Trophoblast cell (in vitro differentiated cells and primary cell): ENCODE measurements at regions not wholly inside any gene's neighbourhood (a gene's known extent, or its start where the extent isn't known, plus 50 kb on each side); places are given as distances from the start of the nearest gene placed in this dataset.

Experiments
- DNase-seq, 2 donors: peaks; one replicate each; pipeline ENCODE4 v3.0.0-alpha.2; 2016
- H2AFZ ChIP-seq: 2 replicates; pipeline ENCODE4 v1.6.1; 2013; ENCODE audit warnings: low read length, moderate library complexity, mild to moderate bottlenecking; ENCODE audit not compliant: insufficient read depth, poor library complexity
- H2AK5ac ChIP-seq: 2 replicates; pipeline ENCODE4 v1.6.1; 2013; ENCODE audit warnings: mild to moderate bottlenecking, low read length
- H2BK120ac ChIP-seq: 2 replicates; pipeline ENCODE4 v1.6.1; 2013; ENCODE audit warnings: low read length, mild to moderate bottlenecking, moderate library complexity; ENCODE audit not compliant: insufficient read depth, poor library complexity
- H2BK12ac ChIP-seq: 2 replicates; pipeline ENCODE4 v1.6.1; 2013; ENCODE audit warnings: mild to moderate bottlenecking, low read length, moderate library complexity
- H2BK5ac ChIP-seq: 2 replicates; pipeline ENCODE4 v1.6.1; 2013; ENCODE audit warnings: low read length, low read depth, moderate library complexity, mild to moderate bottlenecking; ENCODE audit not compliant: poor library complexity
- H3K14ac ChIP-seq: 2 replicates; pipeline ENCODE4 v1.6.1; 2013; ENCODE audit warnings: mild to moderate bottlenecking, low read length
- H3K18ac ChIP-seq: 2 replicates; pipeline ENCODE4 v1.6.1; 2013; ENCODE audit warnings: mild to moderate bottlenecking, low read length
- H3K23ac ChIP-seq: 2 replicates; pipeline ENCODE4 v1.6.1; 2013; ENCODE audit warnings: low read length
- H3K27ac ChIP-seq: 2 replicates; pipeline ENCODE4 v1.5.1; 2013; ENCODE audit warnings: low read depth, mild to moderate bottlenecking, inconsistent platforms, low read length, moderate library complexity
- H3K27me3 ChIP-seq: 2 replicates; pipeline ENCODE4 v1.6.1; 2013; ENCODE audit warnings: inconsistent platforms, mild to moderate bottlenecking, low read length, moderate library complexity; ENCODE audit not compliant: insufficient read depth
- H3K36me3 ChIP-seq, 2 experiments: 1 replicate in 1 of 2; 2 replicates in 1 of 2; pipeline ENCODE4 v1.6.1; 2013; ENCODE audit warnings: low read length in 2 of 2, mild to moderate bottlenecking in 2 of 2, moderate library complexity in 1 of 2; ENCODE audit not compliant: insufficient read depth in 2 of 2, control insufficient read depth in 1 of 2
- H3K4ac ChIP-seq: 2 replicates; pipeline ENCODE4 v1.6.1; 2013; ENCODE audit warnings: low read depth, mild to moderate bottlenecking, low read length, moderate library complexity
- H3K4me1 ChIP-seq, 2 experiments: 1 replicate in 1 of 2; 2 replicates in 1 of 2; pipeline ENCODE4 v1.6.1; 2013; ENCODE audit warnings: low read length in 2 of 2, mild to moderate bottlenecking in 2 of 2, moderate library complexity in 1 of 2; ENCODE audit not compliant: insufficient read depth in 2 of 2, control insufficient read depth in 1 of 2
- H3K4me2 ChIP-seq: 2 replicates; pipeline ENCODE4 v1.6.1; 2013; ENCODE audit warnings: inconsistent platforms, mild to moderate bottlenecking, low read length, moderate library complexity
- H3K4me3 ChIP-seq: 2 replicates; pipeline ENCODE4 v1.5.1; 2013; ENCODE audit warnings: mild to moderate bottlenecking, low read depth, low read length, inconsistent platforms
- H3K79me1 ChIP-seq: one replicate; pipeline ENCODE4 v1.6.1; 2013; ENCODE audit warnings: low read length
- H3K79me2 ChIP-seq: 2 replicates; pipeline ENCODE4 v1.6.1; 2013; ENCODE audit warnings: low read length, mild to moderate bottlenecking; ENCODE audit not compliant: control insufficient read depth, insufficient read depth, poor library complexity
- H3K9ac ChIP-seq: 2 replicates; pipeline ENCODE4 v1.6.1; 2013; ENCODE audit warnings: mild to moderate bottlenecking, low read length
- H3K9me3 ChIP-seq: 2 replicates; pipeline ENCODE4 v1.6.1; 2013; ENCODE audit warnings: low read depth, mild to moderate bottlenecking, control low read depth, inconsistent platforms, low read length; ENCODE audit not compliant: insufficient read depth
- H4K12ac ChIP-seq: 2 replicates; pipeline ENCODE4 v1.6.1; 2013; ENCODE audit warnings: low read depth, mild to moderate bottlenecking, low read length, moderate library complexity
- H4K8ac ChIP-seq: 2 replicates; pipeline ENCODE4 v1.6.1; 2013; ENCODE audit warnings: low read depth, mild to moderate bottlenecking, low read length, moderate library complexity
- H4K91ac ChIP-seq: one replicate; pipeline ENCODE4 v1.6.1; 2013; ENCODE audit warnings: low read depth, mild to moderate bottlenecking, low read length, moderate library complexity
- whole genome bisulfite sequencing: extraction: QIAGEN DNeasy Blood & Tissue Kit; methylation state at CpG from one replicate; pipeline ENCODE4 v1.1.7; 2013; ENCODE audit warnings: missing lambda C conversion rate; ENCODE audit not compliant: insufficient read length, insufficient coverage; ENCODE audit errors: extremely low coverage; 5-methylcytosine and 5-hydroxymethylcytosine counted together

GRCh38 chr22:49349181-49349835 is 478.4 kb downstream of the BRD1 start:
- no peak overlapping the region for H3K23ac ChIP-seq
- H2AFZ ChIP-seq: no peak overlapping the region
- H2BK5ac ChIP-seq: no peak overlapping the region
- no peaks in the 10 kb centered on the region for H3K36me3 ChIP-seq
- H3K9me3 ChIP-seq: no peaks in the 10 kb centered on the region
- H3K4me3 ChIP-seq: no peak overlapping the region
- no peak overlapping the region for H3K4me2 ChIP-seq
- no peak overlapping the region for H2AK5ac ChIP-seq
- H3K4ac ChIP-seq: no peak overlapping the region
- H4K91ac ChIP-seq: no peak overlapping the region
- no peaks in the 10 kb centered on the region for H3K79me2 ChIP-seq
- H3K4me1 ChIP-seq: peaks cover 3 to 6% of the 10 kb centered on the region in 2 experiments
- H4K12ac ChIP-seq: no peak overlapping the region
- WGBS: no CpG with 5 or more reads among the region's 18 CpGs
- no peak for DNase-seq
- H2BK12ac ChIP-seq: no peak overlapping the region
- no peak overlapping the region for H3K9ac ChIP-seq
- no peak overlapping the region for H2BK120ac ChIP-seq
- no peaks in the 10 kb centered on the region for H3K79me1 ChIP-seq
- no peak overlapping the region for H4K8ac ChIP-seq
- no peak overlapping the region for H3K18ac ChIP-seq
- H3K27me3 ChIP-seq: no peaks in the 10 kb centered on the region
- H3K14ac ChIP-seq: no peak overlapping the region
- H3K27ac ChIP-seq: no peak overlapping the region

DNA sequence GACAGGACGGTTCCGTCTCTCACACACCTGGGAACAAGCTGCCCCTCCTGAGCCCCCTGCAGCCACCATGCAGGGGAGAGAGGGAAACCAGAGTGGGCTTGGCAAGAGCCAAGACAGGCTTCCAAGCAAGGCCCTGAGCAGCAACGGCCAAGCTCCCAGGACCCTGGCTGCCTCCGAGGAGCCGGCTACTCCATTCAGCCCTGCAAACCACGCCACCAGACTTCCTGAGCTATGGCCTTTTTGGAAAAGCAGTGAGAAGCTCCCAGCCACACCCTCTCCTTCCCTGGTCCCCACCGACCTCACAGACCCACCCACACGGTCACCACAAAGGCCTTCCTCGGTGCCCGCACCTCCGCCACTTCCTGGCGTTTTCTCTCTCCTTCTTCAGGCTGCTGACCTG is 479.0 kb downstream of the BRD1 start:
- no peaks in the 10 kb centered on the region for H3K79me2 ChIP-seq
- no peak overlapping the region for H4K8ac ChIP-seq
- no peak overlapping the region for H2BK12ac ChIP-seq
- H3K9me3 ChIP-seq: no peaks in the 10 kb centered on the region
- H3K23ac ChIP-seq: no peak overlapping the region
- H3K4me1 ChIP-seq: peaks cover 3 to 6% of the 10 kb centered on the region in 2 experiments
- no peak overlapping the region for H3K9ac ChIP-seq
- no peak overlapping the region for H3K4ac ChIP-seq
- H3K14ac ChIP-seq: no peak overlapping the region
- no peaks in the 10 kb centered on the region for H3K79me1 ChIP-seq
- no peak overlapping the region for H3K27ac ChIP-seq
- H3K18ac ChIP-seq: no peak overlapping the region
- DNase-seq: no peak
- H2AFZ ChIP-seq: no peak overlapping the region
- H2BK120ac ChIP-seq: no peak overlapping the region
- no CpG with 5 or more reads among the region's 12 CpGs for WGBS
- H3K4me2 ChIP-seq: no peak overlapping the region
- no peaks in the 10 kb centered on the region for H3K27me3 ChIP-seq
- H2BK5ac ChIP-seq: no peak overlapping the region
- H4K91ac ChIP-seq: no peak overlapping the region
- H2AK5ac ChIP-seq: no peak overlapping the region
- no peak overlapping the region for H4K12ac ChIP-seq
- no peak overlapping the region for H3K4me3 ChIP-seq
- H3K36me3 ChIP-seq: no peaks in the 10 kb centered on the region

- WGBS: no CpG with 5 or more reads among the region's 9 CpGs
- Histone ChIP-seq H3K4ac (no peak overlapping the region), H3K79me2 (no peaks in the 10 kb centered on the region), H2AFZ (no peak overlapping the region), H3K4me3 (no peak overlapping the region), H2BK5ac (no peak overlapping the region), H3K9ac (no peak overlapping the region), H3K23ac (no peak overlapping the region), H4K8ac (no peak overlapping the region), H2BK12ac (no peak overlapping the region), H3K4me1 (peaks cover 3 to 5% of the 10 kb centered on the region in 2 experiments), H3K9me3 (no peaks in the 10 kb centered on the region), H3K27me3 (no peaks in the 10 kb centered on the region), H2BK120ac (no peak overlapping the region), H4K91ac (no peak overlapping the region), H4K12ac (no peak overlapping the region), H3K36me3 (no peaks in the 10 kb centered on the region), H2AK5ac (no peak overlapping the region), H3K4me2 (no peak overlapping the region), H3K18ac (no peak overlapping the region), H3K27ac (no peak overlapping the region), H3K14ac (no peak overlapping the region), H3K79me1 (no peaks in the 10 kb centered on the region)
- DNase-seq: no peak
Measured at GRCh38 chr22:49347376-49347775, 480.3 kb downstream of the BRD1 start.

DNA sequence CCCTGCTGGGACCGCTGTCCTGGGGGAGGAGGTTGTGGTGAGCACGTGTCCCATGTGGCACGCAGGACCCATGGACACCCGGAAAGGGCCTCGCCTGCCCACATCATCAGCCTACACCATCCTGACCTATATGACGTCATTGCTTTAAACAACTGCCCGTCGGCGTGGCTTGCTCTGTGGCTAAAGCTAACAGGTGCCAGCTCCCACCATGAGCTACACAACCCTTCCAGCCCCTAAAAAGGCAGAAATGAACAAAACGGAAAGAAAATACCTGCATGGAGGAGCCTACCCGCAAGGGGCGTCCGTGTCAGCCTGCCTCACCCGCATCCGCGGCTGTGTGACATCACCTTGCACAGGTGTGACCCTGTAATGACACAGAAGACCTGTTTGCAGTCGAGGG is 481.8 kb downstream of the BRD1 start:
- Histone ChIP-seq H3K79me1 (no peaks in the 10 kb centered on the region), H3K4ac (no peak overlapping the region), H2AK5ac (no peak overlapping the region), H4K91ac (no peak overlapping the region), H3K4me2 (no peak overlapping the region), H4K8ac (no peak overlapping the region), H4K12ac (no peak overlapping the region), H3K4me3 (no peak overlapping the region), H3K4me1 (no peaks in the 10 kb centered on the region), H3K14ac (no peak overlapping the region), H3K23ac (no peak overlapping the region), H2BK120ac (no peak overlapping the region), H3K79me2 (no peaks in the 10 kb centered on the region), H3K9me3 (no peaks in the 10 kb centered on the region), H3K9ac (no peak overlapping the region), H2AFZ (no peak overlapping the region), H3K27me3 (no peaks in the 10 kb centered on the region), H3K27ac (no peak overlapping the region), H2BK5ac (no peak overlapping the region), H3K18ac (no peak overlapping the region), H2BK12ac (no peak overlapping the region), H3K36me3 (no peaks in the 10 kb centered on the region)
- no peak for DNase-seq
- WGBS: no CpG with 5 or more reads among the region's 17 CpGs
